Transverse colon (tissue), 4 donors: ENCODE measurements at regions not wholly inside any gene's neighbourhood (a gene's known extent, or its start where the extent isn't known, plus 50 kb on each side); places are given as distances from the start of the nearest gene placed in this dataset.

Experiments
- DNase-seq: peaks from one replicate; pipeline ENCODE4 v3.0.0-alpha.2; 2019
- H3K27ac ChIP-seq, 4 donors: fragments of 200-600 bp; sonication (generic); 2 replicates each; pipeline ENCODE4 v1.5.1; 2016 to 2018; ENCODE audit warnings: inconsistent platforms in 4 of 4
- H3K27me3 ChIP-seq: fragments of 200-600 bp; sonication (generic); 2 replicates; pipeline ENCODE4 v1.5.1; 2017; ENCODE audit warnings: inconsistent platforms
- H3K36me3 ChIP-seq, 4 donors: fragments of 200-600 bp; sonication (generic); 2 replicates each; pipeline ENCODE4 v1.5.1; 2017 to 2019; ENCODE audit warnings: inconsistent platforms in 4 of 4
- H3K4me1 ChIP-seq, 4 donors: fragments of 200-600 bp; sonication (generic); 2 replicates each; pipeline ENCODE4 v1.5.1; 2017 to 2020; ENCODE audit warnings: inconsistent platforms in 4 of 4
- H3K4me3 ChIP-seq, 4 donors: fragments of 200-600 bp; sonication (generic); 1 replicate in 1 of 4; 2 replicates in 3 of 4; pipeline versions ENCODE4 v1.5.1 to v1.6.1; 2017 to 2019; ENCODE audit warnings: inconsistent platforms in 4 of 4
- H3K9me3 ChIP-seq, 2 donors: fragments of 200-600 bp; sonication (generic); 2 replicates each; pipeline ENCODE4 v1.5.1; 2017 to 2019; ENCODE audit warnings: inconsistent platforms in 2 of 2
- EP300 ChIP-seq: sonication (generic); formaldehyde crosslinking; IDR thresholded peaks from one replicate; pipeline ENCODE4 v1.6.1; 2017; ENCODE audit warnings: antibody characterized with exemption, low read depth
- POLR2A ChIP-seq: fragments of 450-650 bp; IDR thresholded peaks from one replicate; pipeline ENCODE4 v1.6.1; 2016; ENCODE audit warnings: antibody characterized with exemption, mild to moderate bottlenecking, moderate library complexity
- POLR2AphosphoS5 ChIP-seq, 3 donors: sonication (generic); formaldehyde crosslinking; IDR thresholded peaks; one replicate each; pipeline ENCODE4 v1.6.1; 2016; ENCODE audit warnings: antibody characterized with exemption in 3 of 3
- WGBS, 2 donors: methylation state at CpG; one replicate each; pipeline ENCODE4 v1.1.5; 2018; ENCODE audit warnings: low coverage in 1 of 2; 5-methylcytosine and 5-hydroxymethylcytosine counted together
- in situ Hi-C, 4 donors: fragments of 200-750 bp; cut with MboI; loops; one replicate each; pipeline versions ENCODE4 v1.15.0 to v1.15.1; 2017; ENCODE audit warnings: low sequenced_read_pairs in 3 of 4, low pct_ligation_motif_present in 1 of 4, low pct_unique_long_range_greater_than_20kb in 1 of 4
- intact Hi-C: fragments of 100-400 bp; cut with DNase I; formaldehyde crosslinking; loops from one replicate; pipeline ENCODE4 v1.15.1; 2023; ENCODE audit warnings: low total_unique reads
- TF ChIP-seq, protein P1 (sequence below), 5 experiments: fragments of 200-600 bp in 3 of 5; fragments of 450-650 bp in 2 of 5; sonication (generic) in 3 of 5; IDR thresholded peaks; 1 replicate in 2 of 5; 2 replicates in 3 of 5; pipeline ENCODE4 v1.5.1; 2016 to 2017; ENCODE audit warnings: antibody characterized with exemption in 5 of 5, inconsistent platforms in 3 of 5, mild to moderate bottlenecking in 2 of 5, moderate library complexity in 1 of 5

DNA sequence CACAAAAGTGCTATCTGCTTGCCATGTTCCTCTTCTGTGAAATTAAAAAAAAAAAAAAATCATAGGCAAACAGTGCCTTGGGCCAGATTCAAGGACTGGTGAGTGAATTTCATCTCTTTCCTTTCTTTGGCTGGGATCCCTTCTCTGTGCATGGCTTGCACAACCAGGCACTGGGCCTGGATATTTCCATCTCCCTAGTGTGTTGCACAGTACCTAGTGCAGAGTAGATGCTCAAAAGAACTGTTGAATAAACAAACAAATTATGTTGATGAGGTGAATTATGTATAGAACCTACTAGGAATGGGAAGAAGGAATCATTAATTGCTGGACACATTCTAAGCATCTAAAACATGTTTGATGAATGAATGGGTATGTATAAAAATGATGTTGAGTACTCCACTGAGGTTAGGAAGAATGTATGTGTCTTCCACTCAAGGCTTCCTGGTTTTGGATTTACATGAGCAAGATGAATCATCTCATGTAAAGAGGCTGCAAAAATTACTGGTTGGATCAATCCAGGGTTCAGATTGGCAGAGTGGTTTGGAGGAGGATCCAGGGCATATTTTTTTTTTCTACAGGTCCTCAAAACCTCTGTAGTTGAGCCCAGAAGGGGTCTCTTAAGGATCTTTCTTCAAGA is 93.2 kb downstream of the EMP1 start:
- H3K27me3 ChIP-seq, result no peaks in the 10 kb centered on the region
- intact Hi-C loops (no loop called here), in situ Hi-C loops (loop anchor here in 2 of 4 donors (25.0 kb wide), 1 partner anchor 373 kb away; no protein-coding TSS in a partner anchor)
- no peak overlapping the region for H3K4me3 ChIP-seq
- TF ChIP-seq POLR2A (no peak), EP300 (no peak), POLR2AphosphoS5 (IDR thresholded peaks at IDR 0.05) (no peak)
- TF ChIP-seq, protein P1, sequence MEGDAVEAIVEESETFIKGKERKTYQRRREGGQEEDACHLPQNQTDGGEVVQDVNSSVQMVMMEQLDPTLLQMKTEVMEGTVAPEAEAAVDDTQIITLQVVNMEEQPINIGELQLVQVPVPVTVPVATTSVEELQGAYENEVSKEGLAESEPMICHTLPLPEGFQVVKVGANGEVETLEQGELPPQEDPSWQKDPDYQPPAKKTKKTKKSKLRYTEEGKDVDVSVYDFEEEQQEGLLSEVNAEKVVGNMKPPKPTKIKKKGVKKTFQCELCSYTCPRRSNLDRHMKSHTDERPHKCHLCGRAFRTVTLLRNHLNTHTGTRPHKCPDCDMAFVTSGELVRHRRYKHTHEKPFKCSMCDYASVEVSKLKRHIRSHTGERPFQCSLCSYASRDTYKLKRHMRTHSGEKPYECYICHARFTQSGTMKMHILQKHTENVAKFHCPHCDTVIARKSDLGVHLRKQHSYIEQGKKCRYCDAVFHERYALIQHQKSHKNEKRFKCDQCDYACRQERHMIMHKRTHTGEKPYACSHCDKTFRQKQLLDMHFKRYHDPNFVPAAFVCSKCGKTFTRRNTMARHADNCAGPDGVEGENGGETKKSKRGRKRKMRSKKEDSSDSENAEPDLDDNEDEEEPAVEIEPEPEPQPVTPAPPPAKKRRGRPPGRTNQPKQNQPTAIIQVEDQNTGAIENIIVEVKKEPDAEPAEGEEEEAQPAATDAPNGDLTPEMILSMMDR (IDR thresholded peaks at IDR 0.05), result no peak
- H3K36me3 ChIP-seq, result no peaks in the 10 kb centered on the region
- no peak for DNase-seq
- H3K4me1 ChIP-seq, result no peaks in the 10 kb centered on the region
- H3K27ac ChIP-seq, result no peak overlapping the region
- no peaks in the 10 kb centered on the region for H3K9me3 ChIP-seq

DNA sequence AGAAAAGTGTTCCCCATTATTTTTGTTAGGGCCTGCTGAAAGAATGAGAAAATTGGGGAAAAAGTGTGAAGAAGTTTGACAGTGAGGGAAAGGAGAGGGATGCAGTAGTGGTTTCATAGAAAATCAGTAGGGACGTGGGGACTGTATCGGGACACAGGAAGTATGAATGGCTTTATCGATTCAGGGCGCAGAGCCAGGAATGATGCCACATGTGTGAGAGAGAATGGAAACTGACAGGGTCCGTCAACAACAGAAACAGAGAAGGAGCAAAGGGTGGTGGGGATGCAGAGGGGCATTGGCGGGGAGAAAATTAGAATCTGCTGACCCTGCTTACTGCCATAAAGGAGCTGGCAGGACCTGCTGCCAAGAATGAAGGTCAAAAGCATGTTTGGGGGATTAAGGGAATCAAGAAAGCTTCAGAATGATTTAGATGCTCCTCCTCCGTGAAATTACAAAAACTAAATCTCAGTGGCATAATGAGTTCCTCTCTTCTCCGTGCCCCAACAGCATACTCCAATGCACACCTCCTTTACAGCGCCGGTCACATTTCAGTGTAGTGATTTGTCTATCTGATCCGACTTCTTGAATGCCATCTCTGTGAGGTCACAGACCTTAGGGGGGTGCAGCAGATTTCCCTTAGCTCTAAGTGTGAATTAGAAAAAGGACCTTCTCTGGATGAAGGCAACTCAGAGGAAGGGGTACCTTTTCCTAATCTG is 92.6 kb downstream of the EMP1 start:
- Histone ChIP-seq H3K9me3 (no peaks in the 10 kb centered on the region), H3K36me3 (no peaks in the 10 kb centered on the region), H3K27ac (no peak overlapping the region), H3K27me3 (no peaks in the 10 kb centered on the region), H3K4me1 (no peaks in the 10 kb centered on the region), H3K4me3 (no peak overlapping the region)
- TF ChIP-seq EP300, result no peak
- TF ChIP-seq POLR2AphosphoS5 (IDR thresholded peaks at IDR 0.05), result no peak
- no peak for TF ChIP-seq POLR2A
- TF ChIP-seq, protein P1 (IDR thresholded peaks at IDR 0.05), result no peak
- WGBS, 2 donors, result 77 to 82% methylated on average over 11 of the region's 11 CpGs
- no peak for DNase-seq
- intact Hi-C loops (no loop called here), in situ Hi-C loops (loop anchor here in 2 of 4 donors (25.0 kb wide), 1 partner anchor 373 kb away; no protein-coding TSS in a partner anchor)

DNA sequence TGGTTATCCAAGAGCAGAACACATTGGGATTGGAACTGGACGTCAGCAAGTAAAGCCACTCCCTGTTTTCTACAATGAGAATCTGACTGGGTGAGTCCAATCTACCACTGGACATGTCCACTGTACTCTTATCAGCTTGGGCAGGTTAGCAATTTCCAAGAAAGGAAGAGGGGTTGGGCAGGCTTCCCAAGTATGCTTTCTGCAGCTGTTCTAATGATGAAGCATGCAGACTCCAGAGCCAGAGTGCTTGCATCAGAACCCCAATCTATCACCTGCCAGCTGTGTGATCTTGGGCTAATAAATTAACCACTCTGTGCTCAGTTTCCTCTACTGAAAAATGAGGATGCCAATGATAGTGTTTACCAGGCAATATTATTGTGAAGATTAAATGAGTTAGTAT is 92.0 kb downstream of the EMP1 start:
- no peak for TF ChIP-seq POLR2AphosphoS5 (IDR thresholded peaks at IDR 0.05)
- TF ChIP-seq EP300, result no peak
- TF ChIP-seq POLR2A, result no peak
- TF ChIP-seq, protein P1 (IDR thresholded peaks at IDR 0.05), result no peak
- H3K36me3 ChIP-seq, result no peaks in the 10 kb centered on the region
- DNase-seq, result no peak
- intact Hi-C loops, result no loop called here
- H3K27me3 ChIP-seq, result no peaks in the 10 kb centered on the region
- no peaks in the 10 kb centered on the region for H3K9me3 ChIP-seq
- 26% methylated on average over 1 of the region's 1 CpG; no CpG with 5 or more reads in 1 of the 2 donors for WGBS, 2 donors
- in situ Hi-C loops, result loop anchor here in 2 of 4 donors (25.0 kb wide), 1 partner anchor 374 kb away; no protein-coding TSS in a partner anchor
- no peak overlapping the region for H3K27ac ChIP-seq
- H3K4me1 ChIP-seq, result no peaks in the 10 kb centered on the region
- H3K4me3 ChIP-seq, result no peak overlapping the region

DNA sequence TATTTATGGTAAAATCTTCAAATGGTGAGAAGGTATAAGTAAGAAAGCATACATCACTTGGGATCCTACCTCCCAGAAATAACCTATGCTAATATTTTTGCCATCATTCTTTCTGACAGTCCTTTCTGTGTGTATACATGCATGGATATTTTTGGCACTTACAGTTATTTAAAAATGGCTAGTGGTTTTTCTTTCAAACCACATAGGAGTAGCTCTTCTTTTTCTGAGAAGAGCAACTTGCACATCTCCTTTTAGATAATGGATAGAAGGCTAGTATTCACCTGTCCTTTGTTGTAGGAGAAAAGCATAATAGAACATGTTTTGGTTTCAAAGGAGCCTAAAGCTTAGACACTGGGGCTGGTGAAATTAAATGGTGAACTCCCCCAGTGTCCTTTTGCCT is 87.3 kb downstream of the EMP1 start:
- no peaks in the 10 kb centered on the region for H3K36me3 ChIP-seq
- no peak for DNase-seq
- no peak overlapping the region for H3K4me3 ChIP-seq
- H3K9me3 ChIP-seq, result no peaks in the 10 kb centered on the region
- in situ Hi-C loops (loop anchor here in 2 of 4 donors (25.0 kb wide), 1 partner anchor 378 kb away; no protein-coding TSS in a partner anchor), intact Hi-C loops (no loop called here)
- TF ChIP-seq POLR2A, result no peak
- TF ChIP-seq EP300, result no peak
- no peak for TF ChIP-seq POLR2AphosphoS5 (IDR thresholded peaks at IDR 0.05)
- TF ChIP-seq, protein P1 (IDR thresholded peaks at IDR 0.05), result no peak
- H3K27me3 ChIP-seq, result no peaks in the 10 kb centered on the region
- no peaks in the 10 kb centered on the region for H3K4me1 ChIP-seq
- H3K27ac ChIP-seq, result no peak overlapping the region
